SK-N-SH treated with all-trans-retinoic acid at 6 μM for 48 hours (cell line): ENCODE measurements at regions not wholly inside any gene's neighbourhood (a gene's known extent, or its start where the extent isn't known, plus 50 kb on each side); places are given as distances from the start of the nearest gene placed in this dataset.

Experiments
- ATAC-seq: fragments of 200-7000 bp; cut with Tn5 transposase; 3 replicates; pipeline ENCODE4 v1.9.1; 2020; ENCODE audit warnings: mild to moderate bottlenecking, moderate library complexity
- CREB5 ChIP-seq: fragments of 250-450 bp; sonication (Bioruptor Pico); IDR thresholded peaks from 2 replicates; pipeline ENCODE4 v1.5.1; 2020; ENCODE audit warnings: low read depth, mild to moderate bottlenecking, moderate library complexity
- CSRNP3 ChIP-seq: fragments of 250-450 bp; sonication (Bioruptor Pico); IDR thresholded peaks from 2 replicates; pipeline ENCODE4 v1.5.1; 2021; ENCODE audit warnings: mild to moderate bottlenecking, moderate library complexity
- ESRRG ChIP-seq: fragments of 250-450 bp; sonication (Bioruptor Pico); IDR thresholded peaks from 2 replicates; pipeline ENCODE4 v1.6.1; 2021; ENCODE audit warnings: mild to moderate bottlenecking
- ISL1 ChIP-seq: fragments of 250-450 bp; sonication (Bioruptor Pico); IDR thresholded peaks from 2 replicates; pipeline ENCODE4 v2.1.2; 2022; ENCODE audit warnings: mild to moderate bottlenecking, moderate library complexity
- PATZ1 ChIP-seq: fragments of 250-450 bp; sonication (Bioruptor Pico); IDR thresholded peaks from 2 replicates; pipeline ENCODE4 v1.8.0; 2020; ENCODE audit warnings: mild to moderate bottlenecking, moderate library complexity, borderline replicate concordance
- POU6F1 ChIP-seq: fragments of 250-450 bp; sonication (Bioruptor Pico); IDR thresholded peaks from 2 replicates; pipeline ENCODE4 v1.8.0; 2021; ENCODE audit warnings: low read depth, mild to moderate bottlenecking, moderate library complexity, borderline replicate concordance
- PPARA ChIP-seq: fragments of 250-450 bp; sonication (Bioruptor Pico); IDR thresholded peaks from 2 replicates; pipeline ENCODE4 v1.5.0; 2020; ENCODE audit warnings: mild to moderate bottlenecking, borderline replicate concordance
- SNAI2 ChIP-seq: fragments of 250-450 bp; sonication (Bioruptor Pico); IDR thresholded peaks from 2 replicates; pipeline ENCODE4 v1.5.0; 2020; ENCODE audit warnings: mild to moderate bottlenecking, moderate library complexity
- TOX ChIP-seq: fragments of 250-450 bp; sonication (Bioruptor Pico); IDR thresholded peaks from 2 replicates; pipeline ENCODE4 v1.8.0; 2021; ENCODE audit warnings: mild to moderate bottlenecking, moderate library complexity, borderline replicate concordance
- ZFP3 ChIP-seq: fragments of 250-450 bp; sonication (Bioruptor Pico); IDR thresholded peaks from 2 replicates; pipeline ENCODE4 v1.5.0; 2020; ENCODE audit warnings: mild to moderate bottlenecking, moderate library complexity
- ZFP30 ChIP-seq: fragments of 450-650 bp; formaldehyde crosslinking; IDR thresholded peaks from 2 replicates; pipeline ENCODE4 v1.5.0; 2022; ENCODE audit warnings: mild to moderate bottlenecking, moderate library complexity
- ZNF565 ChIP-seq: fragments of 450-650 bp; formaldehyde crosslinking; conservative IDR thresholded peaks from 2 replicates; pipeline ENCODE4 v1.5.0; 2020; ENCODE audit warnings: low read depth, mild to moderate bottlenecking, moderate library complexity

GRCh38 chr2:49207204-49207603, 52.9 kb upstream of the FSHR start:
- TF ChIP-seq PPARA (CRISPR knock-in tag): no peak
- no peak for TF ChIP-seq PATZ1
- TF ChIP-seq ESRRG: no peak
- no peak for TF ChIP-seq ZNF565 (CRISPR knock-in tag)
- no peak for TF ChIP-seq ZFP30 (CRISPR knock-in tag)
- no peak for TF ChIP-seq ZFP3 (CRISPR knock-in tag)
- no peak for TF ChIP-seq ISL1 (CRISPR knock-in tag)
- TF ChIP-seq CREB5: no peak
- no peak for TF ChIP-seq POU6F1
- no peak for TF ChIP-seq CSRNP3 (CRISPR knock-in tag)
- TF ChIP-seq SNAI2 (CRISPR knock-in tag): no peak
- TF ChIP-seq TOX: no peak
- TF ChIP-seq, all 23 proteins: peak for 0
- no peak for ATAC-seq
